NCI-H69 (cell line): ENCODE measurements at regions not wholly inside any gene's neighbourhood (a gene's known extent, or its start where the extent isn't known, plus 50 kb on each side); places are given as distances from the start of the nearest gene placed in this dataset.
A peak's percentile ranks its signal among the peaks of the same experiment; 100 is the strongest.

ENCODE experiments used
- DNase-seq: peaks from one replicate; lab custom pipeline; 2025; lab: John Stamatoyannopoulos, UW

GRCh38 chr12:63228853-63229252, 77.9 kb upstream of the AVPR1A start:
- no peak for DNase-seq

DNA sequence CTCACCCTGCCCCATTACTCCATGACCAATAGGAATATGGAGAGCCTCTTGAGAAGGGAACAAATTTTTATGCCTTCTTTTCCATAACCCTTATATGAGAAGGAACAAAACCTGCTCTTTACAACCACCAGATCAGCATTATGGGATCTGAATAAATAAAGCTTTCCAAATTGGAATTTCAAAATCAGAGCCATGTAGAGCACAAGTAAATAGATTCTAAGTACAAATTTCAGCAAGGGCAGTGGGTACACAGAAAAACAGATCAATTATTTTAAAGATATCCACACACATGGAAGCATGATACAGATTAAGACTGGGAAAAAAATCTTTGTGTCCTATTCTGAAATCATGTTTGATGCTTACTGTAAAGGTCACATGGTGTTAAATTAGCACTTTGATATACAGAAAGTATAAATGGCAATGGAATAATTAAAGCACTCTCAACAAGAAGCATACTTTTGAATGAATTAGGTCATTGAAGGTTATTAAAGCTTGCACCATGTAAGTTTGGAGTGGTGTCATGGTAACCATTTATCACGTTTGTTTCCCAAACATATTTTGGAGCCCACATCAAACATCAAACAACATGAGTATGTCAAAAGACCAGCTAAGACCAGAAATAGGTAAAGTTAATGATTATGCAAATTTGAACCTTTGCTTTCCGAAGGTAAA, 75.9 kb upstream of the AVPR1A start:
- no peak for DNase-seq

DNA sequence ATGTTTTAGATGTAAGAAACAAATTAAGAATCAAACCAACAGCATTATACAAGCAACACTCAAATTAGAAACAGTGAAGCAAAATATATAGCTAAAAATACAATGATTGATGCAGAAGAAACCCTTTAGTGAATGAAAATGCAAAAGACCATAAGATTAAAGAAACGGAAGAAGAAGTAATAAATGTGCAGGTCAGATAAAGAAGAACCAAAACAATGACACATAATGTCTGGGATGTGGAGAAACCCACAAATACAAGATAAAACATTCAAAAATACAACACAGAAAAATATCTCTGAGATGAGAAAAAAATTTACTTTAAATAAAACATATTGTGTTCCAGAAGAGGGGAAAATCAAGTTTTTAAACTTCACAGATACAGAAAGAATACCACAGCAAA, 73.4 kb upstream of the AVPR1A start:
- no peak for DNase-seq

DNA sequence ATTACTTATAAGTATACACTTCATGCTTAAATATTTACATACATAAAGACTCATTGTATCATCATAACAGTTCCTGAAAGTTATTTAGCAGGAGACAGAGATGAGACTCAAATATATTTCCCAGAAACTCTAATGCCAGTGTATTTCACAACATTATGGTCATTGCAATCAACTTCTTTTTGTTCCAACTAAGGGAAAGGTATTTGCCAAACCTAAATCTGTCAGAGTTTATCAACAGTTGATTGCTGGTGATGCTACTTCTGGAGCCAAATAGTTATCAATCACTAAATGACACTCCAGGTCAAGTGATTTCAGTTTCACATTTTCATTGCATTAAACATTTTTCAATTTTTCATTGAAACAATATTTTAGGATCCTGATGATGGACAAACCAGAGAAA, 72.1 kb upstream of the AVPR1A start:
- no peak for DNase-seq

DNA sequence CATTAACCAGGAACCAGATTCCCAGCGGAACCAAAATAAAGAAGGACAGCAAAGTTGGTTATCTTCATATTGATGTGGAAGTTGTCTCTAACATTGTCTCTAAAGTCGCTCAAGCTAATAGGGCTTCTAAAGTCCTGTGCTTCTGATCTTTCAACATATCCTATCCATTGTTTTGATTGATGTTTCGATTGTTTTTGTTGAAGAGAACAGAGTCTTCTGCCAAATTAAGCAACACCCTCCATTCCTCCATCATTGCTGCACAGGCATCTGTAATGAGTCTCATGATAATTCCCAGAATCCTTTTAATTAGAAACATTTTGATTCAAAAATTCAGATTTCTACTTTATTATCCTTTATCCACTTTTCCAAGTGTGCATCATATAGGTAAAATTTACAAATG, 71.6 kb upstream of the AVPR1A start:
- no peak for DNase-seq

- DNase-seq, result no peak
These were observed 69.9 kb upstream of the AVPR1A start for GRCh38 chr12:63220921-63221320.

DNA sequence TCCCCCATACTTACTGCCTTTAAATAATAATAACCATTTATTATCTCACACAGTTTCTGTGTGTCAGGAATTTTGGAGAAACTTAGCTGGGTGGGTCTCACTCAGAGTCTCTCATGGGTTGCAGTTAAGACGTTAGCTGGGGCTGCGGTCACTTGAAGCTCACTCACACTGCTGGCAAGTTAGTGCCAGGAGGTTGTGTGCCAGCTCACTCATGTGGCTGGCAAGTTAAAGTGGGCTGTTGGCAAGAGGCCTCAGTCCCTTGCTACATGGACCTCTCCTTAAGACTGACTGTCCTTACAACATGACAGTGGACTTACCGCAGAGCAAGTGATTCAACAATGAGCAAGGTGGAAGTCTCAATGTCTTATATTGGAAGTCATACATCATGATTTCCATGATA, 61.3 kb upstream of the AVPR1A start:
- DNase-seq, result no peak

DNA sequence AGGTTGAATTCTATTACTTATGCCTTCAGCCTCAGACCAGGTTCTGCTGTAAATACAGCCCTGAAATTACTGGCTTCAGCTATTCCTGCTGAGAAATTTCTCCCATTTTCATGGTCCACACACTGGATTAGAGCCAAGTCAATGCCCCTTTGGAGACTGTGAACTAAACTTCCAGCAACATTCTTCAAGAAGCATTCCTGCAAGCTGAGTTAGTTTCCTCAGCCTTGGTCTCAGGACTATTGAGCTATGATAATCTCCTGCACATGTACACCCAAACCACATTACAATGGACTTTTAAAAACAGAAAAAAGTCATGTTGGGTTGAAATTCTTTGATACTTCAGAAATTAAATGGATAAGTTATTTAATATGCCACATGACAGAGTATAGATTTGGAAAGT, 58.0 kb upstream of the AVPR1A start:
- DNase-seq, result no peak

- peak; percentile 50 for DNase-seq
These were observed 55.9 kb upstream of the AVPR1A start for GRCh38 chr12:63206909-63207308.

GRCh38 chr12:63206494-63206893, 55.5 kb upstream of the AVPR1A start:
- peak; percentile 14 for DNase-seq
